Upper lobe of right lung (tissue), 1 donor: ENCODE measurements at regions not wholly inside any gene's neighbourhood (a gene's known extent, or its start where the extent isn't known, plus 50 kb on each side); places are given as distances from the start of the nearest gene placed in this dataset.
"Not testable (repeated sequence)": the region's sequence is repeated elsewhere in the genome, so short reads cannot be mapped to it uniquely, and the experiment has no call there.

Source experiments
- ATAC-seq: fragments of 200-7000 bp; cut with Tn5 transposase; one replicate; pipeline ENCODE4 v1.9.1; 2020; ENCODE audit warnings: mild to moderate bottlenecking, moderate library complexity
- DNase-seq: peaks from one replicate; pipeline ENCODE4 v3.0.0-alpha.2; 2020
- H3K27ac ChIP-seq: fragments of 200-600 bp; one replicate; pipeline ENCODE4 v1.8.0; 2022
- H3K27me3 ChIP-seq: fragments of 200-600 bp; one replicate; pipeline ENCODE4 v1.8.0; 2022; ENCODE audit warnings: mild to moderate bottlenecking
- H3K36me3 ChIP-seq: fragments of 200-600 bp; one replicate; pipeline ENCODE4 v1.8.0; 2022
- H3K4me1 ChIP-seq: fragments of 200-600 bp; one replicate; pipeline ENCODE4 v1.8.0; 2022
- H3K4me3 ChIP-seq: fragments of 200-600 bp; one replicate; pipeline ENCODE4 v1.8.0; 2022; ENCODE audit warnings: mild to moderate bottlenecking
- H3K9me3 ChIP-seq: fragments of 200-600 bp; one replicate; pipeline ENCODE4 v1.8.0; 2022
- CTCF ChIP-seq: fragments of 200-600 bp; IDR thresholded peaks from one replicate; pipeline ENCODE4 v1.8.0; 2022; ENCODE audit warnings: antibody characterized with exemption
- intact Hi-C: fragments of 100-400 bp; cut with DNase I; formaldehyde crosslinking; loops from one replicate; pipeline ENCODE4 v1.11.0; 2022
- donor health status: DM: no; HTN: yes; CAD: no; lungs with severe emphysema.

- Histone ChIP-seq H3K4me1 (no peaks in the 10 kb centered on the region), H3K4me3 (no peak overlapping the region), H3K36me3 (no peaks in the 10 kb centered on the region), H3K27me3 (no peaks in the 10 kb centered on the region), H3K27ac (no peak overlapping the region), H3K9me3 (no peaks in the 10 kb centered on the region)
- intact Hi-C loops, result no loop called here
- DNase-seq, result no peak
- ATAC-seq, result no peak
- TF ChIP-seq CTCF, result no peak
Observed at GRCh38 chr4:18109676-18110075, 88.1 kb upstream of the LCORL start.

- intact Hi-C loops, H3K9me3 ChIP-seq, H3K27me3 ChIP-seq, H3K36me3 ChIP-seq, DNase-seq, H3K4me1 ChIP-seq, H3K4me3 ChIP-seq, ATAC-seq, H3K27ac ChIP-seq: not testable (repeated sequence)
Observed at GRCh38 chr4:18107848-18108528, 86.4 kb upstream of the LCORL start.

- no peak overlapping the region for H3K4me3 ChIP-seq
- H3K4me1 ChIP-seq, result no peaks in the 10 kb centered on the region
- H3K27ac ChIP-seq, result no peak overlapping the region
- no peaks in the 10 kb centered on the region for H3K27me3 ChIP-seq
- ATAC-seq (no peak), DNase-seq (no peak)
- H3K36me3 ChIP-seq, result no peaks in the 10 kb centered on the region
- TF ChIP-seq CTCF, result no peak
- intact Hi-C loops, result no loop called here
- no peaks in the 10 kb centered on the region for H3K9me3 ChIP-seq
Observed at GRCh38 chr4:18106620-18107019, 85.1 kb upstream of the LCORL start.

- ATAC-seq (no peak), DNase-seq (no peak)
- Histone ChIP-seq H3K27me3 (no peaks in the 10 kb centered on the region), H3K9me3 (no peaks in the 10 kb centered on the region), H3K36me3 (no peaks in the 10 kb centered on the region), H3K4me1 (no peaks in the 10 kb centered on the region), H3K27ac (no peak overlapping the region), H3K4me3 (no peak overlapping the region)
- no peak for TF ChIP-seq CTCF
- intact Hi-C loops, result no loop called here
Observed at GRCh38 chr4:18105030-18106011, 83.8 kb upstream of the LCORL start.

- no peak for TF ChIP-seq CTCF
Observed at GRCh38 chr4:18103876-18104605, 82.5 kb upstream of the LCORL start.

More at GRCh38 chr4:18103876-18104605, 82.5 kb upstream of the LCORL start:
- H3K4me3 ChIP-seq, result no peak overlapping the region
- H3K27ac ChIP-seq, result no peak overlapping the region
- DNase-seq (no peak), ATAC-seq (no peak)
- H3K27me3 ChIP-seq, result no peaks in the 10 kb centered on the region
- intact Hi-C loops, result no loop called here
- no peaks in the 10 kb centered on the region for H3K36me3 ChIP-seq
- no peaks in the 10 kb centered on the region for H3K4me1 ChIP-seq
- H3K9me3 ChIP-seq, result no peaks in the 10 kb centered on the region
